Trophoblast cell (in vitro differentiated cells and primary cell): ENCODE measurements at regions not wholly inside any gene's neighbourhood (a gene's known extent, or its start where the extent isn't known, plus 50 kb on each side); places are given as distances from the start of the nearest gene placed in this dataset.
"Not testable (repeated sequence)": the region's sequence is repeated elsewhere in the genome, so short reads cannot be mapped to it uniquely, and the experiment has no call there.

Experiments
- DNase-seq, 2 donors: peaks; one replicate each; pipeline ENCODE4 v3.0.0-alpha.2; 2016
- H2AFZ ChIP-seq: 2 replicates; pipeline ENCODE4 v1.6.1; 2013; ENCODE audit warnings: low read length, moderate library complexity, mild to moderate bottlenecking; ENCODE audit not compliant: insufficient read depth, poor library complexity
- H2AK5ac ChIP-seq: 2 replicates; pipeline ENCODE4 v1.6.1; 2013; ENCODE audit warnings: mild to moderate bottlenecking, low read length
- H2BK120ac ChIP-seq: 2 replicates; pipeline ENCODE4 v1.6.1; 2013; ENCODE audit warnings: low read length, mild to moderate bottlenecking, moderate library complexity; ENCODE audit not compliant: insufficient read depth, poor library complexity
- H2BK12ac ChIP-seq: 2 replicates; pipeline ENCODE4 v1.6.1; 2013; ENCODE audit warnings: mild to moderate bottlenecking, low read length, moderate library complexity
- H2BK5ac ChIP-seq: 2 replicates; pipeline ENCODE4 v1.6.1; 2013; ENCODE audit warnings: low read length, low read depth, moderate library complexity, mild to moderate bottlenecking; ENCODE audit not compliant: poor library complexity
- H3K14ac ChIP-seq: 2 replicates; pipeline ENCODE4 v1.6.1; 2013; ENCODE audit warnings: mild to moderate bottlenecking, low read length
- H3K18ac ChIP-seq: 2 replicates; pipeline ENCODE4 v1.6.1; 2013; ENCODE audit warnings: mild to moderate bottlenecking, low read length
- H3K23ac ChIP-seq: 2 replicates; pipeline ENCODE4 v1.6.1; 2013; ENCODE audit warnings: low read length
- H3K27ac ChIP-seq: 2 replicates; pipeline ENCODE4 v1.5.1; 2013; ENCODE audit warnings: low read depth, mild to moderate bottlenecking, inconsistent platforms, low read length, moderate library complexity
- H3K27me3 ChIP-seq: 2 replicates; pipeline ENCODE4 v1.6.1; 2013; ENCODE audit warnings: inconsistent platforms, mild to moderate bottlenecking, low read length, moderate library complexity; ENCODE audit not compliant: insufficient read depth
- H3K36me3 ChIP-seq, 2 experiments: 1 replicate in 1 of 2; 2 replicates in 1 of 2; pipeline ENCODE4 v1.6.1; 2013; ENCODE audit warnings: low read length in 2 of 2, mild to moderate bottlenecking in 2 of 2, moderate library complexity in 1 of 2; ENCODE audit not compliant: insufficient read depth in 2 of 2, control insufficient read depth in 1 of 2
- H3K4ac ChIP-seq: 2 replicates; pipeline ENCODE4 v1.6.1; 2013; ENCODE audit warnings: low read depth, mild to moderate bottlenecking, low read length, moderate library complexity
- H3K4me1 ChIP-seq, 2 experiments: 1 replicate in 1 of 2; 2 replicates in 1 of 2; pipeline ENCODE4 v1.6.1; 2013; ENCODE audit warnings: low read length in 2 of 2, mild to moderate bottlenecking in 2 of 2, moderate library complexity in 1 of 2; ENCODE audit not compliant: insufficient read depth in 2 of 2, control insufficient read depth in 1 of 2
- H3K4me2 ChIP-seq: 2 replicates; pipeline ENCODE4 v1.6.1; 2013; ENCODE audit warnings: inconsistent platforms, mild to moderate bottlenecking, low read length, moderate library complexity
- H3K4me3 ChIP-seq: 2 replicates; pipeline ENCODE4 v1.5.1; 2013; ENCODE audit warnings: mild to moderate bottlenecking, low read depth, low read length, inconsistent platforms
- H3K79me1 ChIP-seq: one replicate; pipeline ENCODE4 v1.6.1; 2013; ENCODE audit warnings: low read length
- H3K79me2 ChIP-seq: 2 replicates; pipeline ENCODE4 v1.6.1; 2013; ENCODE audit warnings: low read length, mild to moderate bottlenecking; ENCODE audit not compliant: control insufficient read depth, insufficient read depth, poor library complexity
- H3K9ac ChIP-seq: 2 replicates; pipeline ENCODE4 v1.6.1; 2013; ENCODE audit warnings: mild to moderate bottlenecking, low read length
- H3K9me3 ChIP-seq: 2 replicates; pipeline ENCODE4 v1.6.1; 2013; ENCODE audit warnings: low read depth, mild to moderate bottlenecking, control low read depth, inconsistent platforms, low read length; ENCODE audit not compliant: insufficient read depth
- H4K12ac ChIP-seq: 2 replicates; pipeline ENCODE4 v1.6.1; 2013; ENCODE audit warnings: low read depth, mild to moderate bottlenecking, low read length, moderate library complexity
- H4K8ac ChIP-seq: 2 replicates; pipeline ENCODE4 v1.6.1; 2013; ENCODE audit warnings: low read depth, mild to moderate bottlenecking, low read length, moderate library complexity
- H4K91ac ChIP-seq: one replicate; pipeline ENCODE4 v1.6.1; 2013; ENCODE audit warnings: low read depth, mild to moderate bottlenecking, low read length, moderate library complexity
- WGBS: extraction: QIAGEN DNeasy Blood & Tissue Kit; methylation state at CpG from one replicate; pipeline ENCODE4 v1.1.7; 2013; ENCODE audit warnings: missing lambda C conversion rate; ENCODE audit not compliant: insufficient read length, insufficient coverage; ENCODE audit errors: extremely low coverage; 5-methylcytosine and 5-hydroxymethylcytosine counted together

DNA sequence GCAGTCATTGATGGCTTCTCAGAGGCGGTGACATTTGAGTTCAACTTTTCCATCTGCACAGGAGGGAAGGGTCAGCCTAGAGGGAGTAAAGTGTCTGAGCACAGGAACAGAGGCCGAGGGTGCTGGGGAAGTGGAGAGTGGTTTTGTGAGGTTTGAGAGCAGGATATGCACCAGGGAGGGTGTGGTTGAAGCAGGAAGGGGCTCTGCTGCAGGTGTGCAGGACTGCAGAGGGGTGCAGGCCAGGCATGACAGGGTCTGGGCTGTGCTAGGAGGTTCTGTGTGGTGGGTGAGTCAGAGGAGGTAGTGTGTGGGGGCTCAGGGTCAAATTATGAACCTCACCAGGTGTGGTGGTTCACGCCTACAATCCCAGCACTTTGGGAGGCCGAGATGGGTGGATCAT, 141.6 kb downstream of the TP53TG3F start:
- not testable (repeated sequence) for H2AK5ac ChIP-seq, H3K14ac ChIP-seq, H4K12ac ChIP-seq, H4K8ac ChIP-seq, H3K9ac ChIP-seq, H3K4me2 ChIP-seq, DNase-seq, H3K9me3 ChIP-seq, H3K79me2 ChIP-seq, H2BK12ac ChIP-seq, H3K23ac ChIP-seq, H3K4me1 ChIP-seq, H4K91ac ChIP-seq, H2BK5ac ChIP-seq, H3K18ac ChIP-seq, H3K4me3 ChIP-seq, H2BK120ac ChIP-seq, H2AFZ ChIP-seq, H3K27me3 ChIP-seq, H3K79me1 ChIP-seq, H3K4ac ChIP-seq, H3K36me3 ChIP-seq, H3K27ac ChIP-seq
- WGBS = no CpG with 5 or more reads among the region's 4 CpGs

DNA sequence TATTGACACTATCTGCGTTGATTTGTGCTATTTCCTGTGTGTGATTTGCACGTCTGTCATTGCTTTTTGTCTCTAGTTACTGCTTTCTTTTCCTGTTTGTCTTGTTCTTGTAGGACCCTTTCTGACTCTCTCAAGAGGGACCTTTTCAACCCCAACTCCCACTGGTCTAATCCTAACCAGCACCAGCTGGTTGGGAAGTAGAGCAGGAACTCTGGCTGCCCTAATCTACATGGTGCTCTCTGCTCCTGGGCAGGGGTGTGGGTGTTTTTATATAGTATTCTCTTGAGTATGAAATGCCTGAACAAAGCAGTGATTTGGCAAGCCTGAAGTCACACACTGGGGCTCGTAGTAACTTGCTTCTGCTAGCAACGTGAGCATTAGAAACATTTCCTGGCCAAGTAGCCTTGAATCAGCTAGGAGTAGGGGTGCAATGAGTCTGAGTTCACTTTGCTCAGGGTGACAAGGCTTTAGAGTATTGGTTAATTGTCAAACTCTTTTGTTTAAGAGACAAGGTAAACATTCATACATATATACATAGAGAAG, 164.2 kb downstream of the TP53TG3F start:
- not testable (repeated sequence) for H3K14ac ChIP-seq, H3K18ac ChIP-seq, H4K91ac ChIP-seq, H4K8ac ChIP-seq, H3K4me3 ChIP-seq, H2BK12ac ChIP-seq, H3K9me3 ChIP-seq, H2AK5ac ChIP-seq, H3K27ac ChIP-seq, DNase-seq, H2AFZ ChIP-seq, H3K79me2 ChIP-seq, H3K4me2 ChIP-seq, H4K12ac ChIP-seq, H3K27me3 ChIP-seq, H3K79me1 ChIP-seq, H3K4me1 ChIP-seq, H3K23ac ChIP-seq, H3K9ac ChIP-seq, H3K36me3 ChIP-seq, H2BK5ac ChIP-seq, H3K4ac ChIP-seq, H2BK120ac ChIP-seq
- no CpG with 5 or more reads among the region's 4 CpGs for WGBS

DNA sequence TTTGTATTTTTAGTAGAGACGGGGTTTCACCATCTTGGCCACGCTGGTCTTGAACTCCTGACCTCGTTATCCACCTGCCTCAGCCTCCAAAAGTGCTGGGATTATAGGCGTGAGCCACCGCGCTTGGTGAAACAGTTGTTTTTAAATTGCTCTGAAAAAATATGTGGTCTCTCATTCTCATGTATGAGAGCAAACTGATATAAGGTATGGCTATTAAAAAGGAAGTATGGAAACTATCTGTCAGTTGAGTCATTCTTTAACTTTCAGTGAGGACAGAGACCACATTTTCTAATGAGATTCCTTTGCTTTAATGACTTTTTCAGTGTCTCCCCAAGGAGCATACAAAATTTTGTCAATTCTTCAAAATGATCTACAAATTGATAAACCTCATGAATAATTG, 169.5 kb downstream of the TP53TG3F start:
- no CpG with 5 or more reads among the region's 6 CpGs for WGBS
- H2BK12ac ChIP-seq, H4K91ac ChIP-seq: not testable (repeated sequence)

DNA sequence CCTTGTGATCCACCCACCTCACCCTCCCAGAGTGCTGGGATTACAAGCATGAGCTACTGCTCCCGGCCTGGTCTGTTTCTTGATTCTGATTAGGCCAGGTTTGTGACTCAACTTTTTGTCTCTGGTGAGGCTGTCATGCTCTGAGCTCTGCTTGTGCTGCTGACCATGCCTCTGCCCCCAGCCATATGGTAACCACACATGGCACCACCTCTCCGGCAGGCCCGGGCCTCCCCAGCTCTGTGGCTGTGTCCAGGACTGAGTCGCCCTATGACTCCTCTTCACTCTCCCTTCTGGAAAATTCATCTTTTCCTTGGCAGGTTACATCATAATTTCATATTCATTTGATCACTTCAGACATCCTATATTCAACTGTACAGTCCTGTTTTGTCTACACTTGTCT, 172.3 kb downstream of the TP53TG3F start:
- not testable (repeated sequence) for H2BK120ac ChIP-seq, H2AFZ ChIP-seq, H3K9me3 ChIP-seq, H3K79me2 ChIP-seq, H4K8ac ChIP-seq, H3K27ac ChIP-seq, H3K27me3 ChIP-seq, H3K79me1 ChIP-seq, H3K4me2 ChIP-seq, H4K12ac ChIP-seq, H4K91ac ChIP-seq, H3K4me3 ChIP-seq, DNase-seq, H3K14ac ChIP-seq, H3K4me1 ChIP-seq, H3K23ac ChIP-seq, H3K18ac ChIP-seq, H3K4ac ChIP-seq, H2BK12ac ChIP-seq, H2BK5ac ChIP-seq, H2AK5ac ChIP-seq, H3K36me3 ChIP-seq, H3K9ac ChIP-seq
- no CpG with 5 or more reads among the region's 4 CpGs for WGBS

More for the DNA sequence above, 169.5 kb downstream of the TP53TG3F start:
- H4K12ac ChIP-seq, H2BK120ac ChIP-seq, H3K9me3 ChIP-seq, H3K79me1 ChIP-seq, H3K4me3 ChIP-seq, H3K79me2 ChIP-seq, H3K9ac ChIP-seq, H2AK5ac ChIP-seq, H3K4ac ChIP-seq, H3K4me1 ChIP-seq, H3K4me2 ChIP-seq, H3K14ac ChIP-seq, DNase-seq, H3K27me3 ChIP-seq, H2AFZ ChIP-seq, H3K27ac ChIP-seq, H2BK5ac ChIP-seq, H3K18ac ChIP-seq, H3K36me3 ChIP-seq, H4K8ac ChIP-seq, H3K23ac ChIP-seq: not testable (repeated sequence)
